SK-N-MC (cell line): ENCODE measurements at regions not wholly inside any gene's neighbourhood (a gene's known extent, or its start where the extent isn't known, plus 50 kb on each side); places are given as distances from the start of the nearest gene placed in this dataset.

Experiments used
- EZH2 ChIP-seq: fragments of 200-600 bp; sonication (generic); IDR thresholded peaks from one replicate; pipeline ENCODE4 v1.6.1; 2017; ENCODE audit warnings: antibody characterized with exemption
- POLR2AphosphoS5 ChIP-seq: IDR thresholded peaks from 2 replicates; pipeline ENCODE4 v1.6.1; 2012; ENCODE audit warnings: mild to moderate bottlenecking, low read depth, low read length, borderline replicate concordance

DNA sequence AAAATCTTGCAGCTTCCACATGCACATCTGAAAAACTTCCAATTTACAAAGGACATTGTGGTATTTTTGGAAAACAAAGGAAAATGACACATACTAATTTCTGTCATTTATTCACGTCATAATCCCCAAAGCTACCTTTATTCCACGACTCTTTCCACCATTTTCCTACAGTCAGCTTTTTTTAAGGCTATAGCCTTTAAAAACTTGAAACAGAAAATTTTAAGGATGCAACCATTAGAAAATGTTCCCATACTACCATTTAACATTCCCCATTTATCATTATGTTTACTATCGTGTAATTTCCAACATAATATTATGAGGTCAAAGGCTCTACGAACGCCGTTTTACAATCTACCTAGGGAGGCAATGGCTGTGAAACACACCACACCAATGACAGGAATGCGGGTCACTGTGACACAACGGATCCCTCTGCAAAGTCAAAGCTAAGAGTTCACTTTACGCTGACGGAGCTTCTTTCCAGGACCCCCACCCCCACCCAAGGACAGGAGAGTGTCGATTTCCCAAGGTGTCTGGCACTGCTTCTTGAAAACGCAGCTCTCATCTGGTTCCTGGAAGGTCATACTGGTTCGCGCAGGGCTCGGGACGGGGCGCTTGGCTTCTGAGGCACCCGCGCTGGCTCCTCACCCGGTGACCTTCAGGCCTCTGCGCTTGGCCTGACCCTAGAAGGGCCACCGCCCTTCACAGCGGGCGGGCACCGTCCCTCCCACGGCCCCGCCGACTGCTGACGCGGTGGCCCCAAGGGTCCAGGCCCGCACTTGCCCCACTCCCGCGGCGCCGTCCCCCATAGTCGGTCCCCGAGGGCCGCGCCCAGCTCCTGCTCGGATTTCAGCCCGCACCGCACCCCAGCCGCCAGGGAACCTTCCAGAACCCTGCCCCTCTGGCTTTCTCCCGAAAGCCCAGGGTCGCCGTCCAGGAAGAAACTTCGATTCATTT, 50.5 kb upstream of the ATF3 start:
- TF ChIP-seq EZH2 (no peak), POLR2AphosphoS5 (no peak)
